HCT116 (cell line): ENCODE measurements at regions not wholly inside any gene's neighbourhood (a gene's known extent, or its start where the extent isn't known, plus 50 kb on each side); places are given as distances from the start of the nearest gene placed in this dataset.

Experiments used
- EZH2 ChIP-seq: fragments of 200-600 bp; sonication (generic); IDR thresholded peaks from 2 replicates; pipeline ENCODE4 v1.6.1; 2017; ENCODE audit warnings: antibody characterized with exemption, mixed run types
- TF ChIP-seq, protein P1 (sequence below): IDR thresholded peaks from 2 replicates; pipeline ENCODE4 v1.6.1; 2012; ENCODE audit warnings: low read depth

DNA sequence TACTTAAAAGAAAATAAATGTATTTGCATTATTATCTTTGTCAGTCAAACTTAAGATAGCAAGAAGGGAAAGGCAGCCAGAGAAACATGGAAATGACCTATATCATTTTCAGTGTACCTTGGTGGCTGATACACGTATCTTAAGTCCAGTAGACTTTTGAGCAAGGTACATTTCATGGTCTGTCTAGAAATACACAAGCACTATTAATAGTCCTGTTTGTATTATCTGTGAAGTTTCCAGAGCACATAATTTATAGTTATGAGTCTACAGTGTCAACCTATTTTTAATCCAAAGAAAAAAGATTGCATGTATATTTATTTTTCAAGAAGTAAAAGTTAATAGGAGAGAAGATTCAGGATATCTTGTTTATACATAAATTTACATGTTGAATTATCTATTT lies 95.7 kb downstream of the IZUMO3 start:
- no peak for TF ChIP-seq EZH2
- TF ChIP-seq, protein P1, sequence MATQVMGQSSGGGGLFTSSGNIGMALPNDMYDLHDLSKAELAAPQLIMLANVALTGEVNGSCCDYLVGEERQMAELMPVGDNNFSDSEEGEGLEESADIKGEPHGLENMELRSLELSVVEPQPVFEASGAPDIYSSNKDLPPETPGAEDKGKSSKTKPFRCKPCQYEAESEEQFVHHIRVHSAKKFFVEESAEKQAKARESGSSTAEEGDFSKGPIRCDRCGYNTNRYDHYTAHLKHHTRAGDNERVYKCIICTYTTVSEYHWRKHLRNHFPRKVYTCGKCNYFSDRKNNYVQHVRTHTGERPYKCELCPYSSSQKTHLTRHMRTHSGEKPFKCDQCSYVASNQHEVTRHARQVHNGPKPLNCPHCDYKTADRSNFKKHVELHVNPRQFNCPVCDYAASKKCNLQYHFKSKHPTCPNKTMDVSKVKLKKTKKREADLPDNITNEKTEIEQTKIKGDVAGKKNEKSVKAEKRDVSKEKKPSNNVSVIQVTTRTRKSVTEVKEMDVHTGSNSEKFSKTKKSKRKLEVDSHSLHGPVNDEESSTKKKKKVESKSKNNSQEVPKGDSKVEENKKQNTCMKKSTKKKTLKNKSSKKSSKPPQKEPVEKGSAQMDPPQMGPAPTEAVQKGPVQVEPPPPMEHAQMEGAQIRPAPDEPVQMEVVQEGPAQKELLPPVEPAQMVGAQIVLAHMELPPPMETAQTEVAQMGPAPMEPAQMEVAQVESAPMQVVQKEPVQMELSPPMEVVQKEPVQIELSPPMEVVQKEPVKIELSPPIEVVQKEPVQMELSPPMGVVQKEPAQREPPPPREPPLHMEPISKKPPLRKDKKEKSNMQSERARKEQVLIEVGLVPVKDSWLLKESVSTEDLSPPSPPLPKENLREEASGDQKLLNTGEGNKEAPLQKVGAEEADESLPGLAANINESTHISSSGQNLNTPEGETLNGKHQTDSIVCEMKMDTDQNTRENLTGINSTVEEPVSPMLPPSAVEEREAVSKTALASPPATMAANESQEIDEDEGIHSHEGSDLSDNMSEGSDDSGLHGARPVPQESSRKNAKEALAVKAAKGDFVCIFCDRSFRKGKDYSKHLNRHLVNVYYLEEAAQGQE: no peak
